Kidney (tissue), 13 donors: ENCODE measurements at regions not wholly inside any gene's neighbourhood (a gene's known extent, or its start where the extent isn't known, plus 50 kb on each side); places are given as distances from the start of the nearest gene placed in this dataset.

Experiments used
- DNase-seq, 5 donors: peaks; one replicate each; pipeline ENCODE4 v3.0.0-alpha.2; 2013 to 2020
- FAIRE-seq: peaks from 2 replicates; lab custom pipeline; 2012; peaks lifted over from hg19 to GRCh38; lab: Jason Lieb, UNC
- H3K27ac ChIP-seq, 2 donors: one replicate each; pipeline ENCODE4 v1.7.0; 2013; ENCODE audit warnings: low read depth in 2 of 2, low read length in 2 of 2, inconsistent platforms in 1 of 2
- H3K27me3 ChIP-seq: one replicate; pipeline ENCODE4 v1.7.1; 2013; ENCODE audit warnings: low read length, inconsistent platforms; ENCODE audit not compliant: control insufficient read depth, insufficient read depth
- H3K36me3 ChIP-seq, 3 donors: one replicate each; pipeline versions ENCODE4 v1.7.0 to v1.7.1; 2013; ENCODE audit warnings: low read length in 3 of 3, control low read depth in 1 of 3, inconsistent platforms in 1 of 3; ENCODE audit not compliant: insufficient read depth in 3 of 3, control insufficient read depth in 2 of 3
- H3K4me1 ChIP-seq, 3 donors: one replicate each; pipeline versions ENCODE4 v1.7.0 to v1.7.1; 2013; ENCODE audit warnings: low read length in 3 of 3, inconsistent platforms in 1 of 3, low read depth in 1 of 3; ENCODE audit not compliant: control insufficient read depth in 2 of 3, insufficient read depth in 2 of 3
- H3K4me3 ChIP-seq, 3 donors: one replicate each; pipeline versions ENCODE4 v1.7.0 to v1.8.1; 2013; ENCODE audit warnings: low read length in 3 of 3, control low read depth in 1 of 3, inconsistent platforms in 1 of 3
- H3K9ac ChIP-seq, 3 donors: one replicate each; pipeline versions ENCODE4 v1.7.0 to v1.7.1; 2013; ENCODE audit warnings: low read length in 3 of 3, control low read depth in 1 of 3, inconsistent platforms in 1 of 3
- H3K9me3 ChIP-seq, 3 donors: one replicate each; pipeline versions ENCODE4 v1.7.0 to v1.7.1; 2013; ENCODE audit warnings: low read length in 3 of 3, control low read depth in 1 of 3, inconsistent platforms in 1 of 3; ENCODE audit not compliant: control insufficient read depth in 2 of 3, insufficient read depth in 1 of 3
- intact Hi-C: fragments of 100-400 bp; cut with DNase I; formaldehyde crosslinking; loops from one replicate; pipeline ENCODE4 v1.11.1; 2022
- TF ChIP-seq, protein P1 (sequence below): IDR thresholded peaks from 3 replicates; pipeline ENCODE4 v1.5.1; 2012; ENCODE audit warnings: mild to moderate bottlenecking, moderate library complexity, borderline replicate concordance; ENCODE audit not compliant: insufficient read depth; ENCODE audit errors: extremely low read depth
- donor health status: control.
- donor health status: control.
- donor health status: control.
- donor health status: control.
- donor health status: control.
- donor health status: DM: yes; HTN: yes; CAD: no.
- donor health status: Normal renal cell carcinoma (clear cell type).

DNA sequence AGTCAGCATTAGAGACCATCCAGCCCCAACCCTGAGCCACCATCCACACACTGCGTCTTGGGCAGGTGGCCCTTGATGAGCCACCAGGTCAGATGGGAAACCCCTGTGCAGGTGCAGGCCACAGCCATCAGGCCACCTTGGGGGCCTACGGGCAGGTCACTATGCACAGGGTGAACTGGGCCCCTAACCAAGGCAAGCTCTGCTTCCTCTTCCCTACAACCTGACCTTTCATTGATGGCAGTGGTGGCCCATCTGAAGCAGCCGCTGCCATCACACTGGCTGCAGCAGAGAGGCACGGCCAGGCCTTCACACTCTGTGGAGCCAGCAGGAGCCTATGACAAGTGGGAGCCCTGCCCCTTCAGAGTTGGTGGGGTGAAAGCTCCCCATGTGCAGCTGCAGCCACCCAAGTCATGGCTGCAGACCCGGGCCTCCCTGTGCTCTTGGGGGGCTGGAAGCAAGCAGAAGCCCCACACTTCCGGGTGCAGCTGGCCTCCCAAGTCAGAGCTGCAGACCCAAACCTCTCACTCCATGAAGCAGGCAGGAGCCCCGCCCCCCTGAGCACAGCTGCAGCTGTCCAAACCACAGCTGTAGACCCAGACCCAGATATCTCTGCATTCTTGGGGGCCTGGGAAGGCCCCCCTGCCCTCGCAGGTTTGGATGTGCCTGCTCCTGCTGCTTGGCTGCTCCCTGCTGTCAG is 681.5 kb downstream of the MATN1 start:
- peak in 1 of 5 donors; percentile 16 for DNase-seq

DNA sequence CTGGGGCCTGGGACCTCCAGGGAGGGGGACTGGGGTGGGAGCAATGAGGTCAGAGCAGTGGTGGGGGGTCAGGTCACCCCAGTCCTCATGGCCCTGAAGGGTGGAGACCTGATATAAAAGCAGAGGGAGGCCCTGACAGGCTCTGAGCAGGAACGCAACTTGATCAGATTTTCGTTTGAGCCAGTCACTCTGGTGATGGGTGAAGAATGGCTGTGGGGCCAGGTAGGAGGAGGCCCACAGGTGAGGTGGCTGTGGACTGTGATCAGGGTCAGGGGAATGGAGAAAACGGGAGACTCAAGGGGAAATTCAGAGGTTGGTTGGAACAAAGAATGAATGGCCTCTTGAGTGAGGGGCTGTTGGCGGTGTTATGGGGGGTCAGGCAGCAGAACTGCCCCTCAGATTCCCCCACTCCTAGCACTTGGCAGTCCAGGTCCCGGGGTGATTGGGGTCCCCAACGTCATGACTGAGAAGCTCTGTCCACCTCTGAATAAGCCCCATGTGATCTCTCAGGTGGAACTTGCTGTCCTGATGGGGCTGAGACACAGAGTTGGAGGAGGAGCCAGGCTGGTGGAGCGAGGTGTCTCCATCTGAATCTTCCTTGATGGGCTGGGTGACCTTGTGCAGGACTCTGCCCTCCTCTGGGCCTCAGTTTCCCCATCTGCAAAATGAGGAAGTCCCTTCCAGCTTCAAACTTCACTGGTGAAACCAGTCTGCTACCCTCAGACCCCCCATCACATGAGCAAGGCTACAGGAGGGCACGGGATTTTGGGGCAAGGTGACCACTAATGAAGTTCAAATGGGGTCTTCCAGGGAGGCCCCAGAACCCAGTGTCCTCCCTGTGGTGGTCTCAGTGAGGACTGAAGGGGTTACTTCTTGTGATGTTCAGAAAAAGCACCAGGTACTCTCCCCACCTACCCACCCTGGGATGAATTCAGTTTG is 683.0 kb downstream of the MATN1 start:
- Histone ChIP-seq H3K9me3 (no peaks in the 10 kb centered on the region), H3K4me3 (no peak overlapping the region), H3K4me1 (no peaks in the 10 kb centered on the region), H3K36me3 (no peaks in the 10 kb centered on the region), H3K9ac (no peak overlapping the region), H3K27ac (no peak overlapping the region), H3K27me3 (no peaks in the 10 kb centered on the region)
- DNase-seq (peak in 1 of 5 donors; percentile 23), FAIRE-seq (no peak)
- intact Hi-C loops: no loop called here
- TF ChIP-seq, protein P1, sequence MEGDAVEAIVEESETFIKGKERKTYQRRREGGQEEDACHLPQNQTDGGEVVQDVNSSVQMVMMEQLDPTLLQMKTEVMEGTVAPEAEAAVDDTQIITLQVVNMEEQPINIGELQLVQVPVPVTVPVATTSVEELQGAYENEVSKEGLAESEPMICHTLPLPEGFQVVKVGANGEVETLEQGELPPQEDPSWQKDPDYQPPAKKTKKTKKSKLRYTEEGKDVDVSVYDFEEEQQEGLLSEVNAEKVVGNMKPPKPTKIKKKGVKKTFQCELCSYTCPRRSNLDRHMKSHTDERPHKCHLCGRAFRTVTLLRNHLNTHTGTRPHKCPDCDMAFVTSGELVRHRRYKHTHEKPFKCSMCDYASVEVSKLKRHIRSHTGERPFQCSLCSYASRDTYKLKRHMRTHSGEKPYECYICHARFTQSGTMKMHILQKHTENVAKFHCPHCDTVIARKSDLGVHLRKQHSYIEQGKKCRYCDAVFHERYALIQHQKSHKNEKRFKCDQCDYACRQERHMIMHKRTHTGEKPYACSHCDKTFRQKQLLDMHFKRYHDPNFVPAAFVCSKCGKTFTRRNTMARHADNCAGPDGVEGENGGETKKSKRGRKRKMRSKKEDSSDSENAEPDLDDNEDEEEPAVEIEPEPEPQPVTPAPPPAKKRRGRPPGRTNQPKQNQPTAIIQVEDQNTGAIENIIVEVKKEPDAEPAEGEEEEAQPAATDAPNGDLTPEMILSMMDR: no peak

More for the DNA sequence above, 681.5 kb downstream of the MATN1 start:
- no peaks in the 10 kb centered on the region for H3K9me3 ChIP-seq
- intact Hi-C loops: no loop called here
- FAIRE-seq: no peak
- TF ChIP-seq, protein P1: no peak
- no peak overlapping the region for H3K9ac ChIP-seq
- H3K4me3 ChIP-seq: no peak overlapping the region
- H3K36me3 ChIP-seq: no peaks in the 10 kb centered on the region
- no peak overlapping the region for H3K27ac ChIP-seq
- no peaks in the 10 kb centered on the region for H3K4me1 ChIP-seq
- no peaks in the 10 kb centered on the region for H3K27me3 ChIP-seq

DNA sequence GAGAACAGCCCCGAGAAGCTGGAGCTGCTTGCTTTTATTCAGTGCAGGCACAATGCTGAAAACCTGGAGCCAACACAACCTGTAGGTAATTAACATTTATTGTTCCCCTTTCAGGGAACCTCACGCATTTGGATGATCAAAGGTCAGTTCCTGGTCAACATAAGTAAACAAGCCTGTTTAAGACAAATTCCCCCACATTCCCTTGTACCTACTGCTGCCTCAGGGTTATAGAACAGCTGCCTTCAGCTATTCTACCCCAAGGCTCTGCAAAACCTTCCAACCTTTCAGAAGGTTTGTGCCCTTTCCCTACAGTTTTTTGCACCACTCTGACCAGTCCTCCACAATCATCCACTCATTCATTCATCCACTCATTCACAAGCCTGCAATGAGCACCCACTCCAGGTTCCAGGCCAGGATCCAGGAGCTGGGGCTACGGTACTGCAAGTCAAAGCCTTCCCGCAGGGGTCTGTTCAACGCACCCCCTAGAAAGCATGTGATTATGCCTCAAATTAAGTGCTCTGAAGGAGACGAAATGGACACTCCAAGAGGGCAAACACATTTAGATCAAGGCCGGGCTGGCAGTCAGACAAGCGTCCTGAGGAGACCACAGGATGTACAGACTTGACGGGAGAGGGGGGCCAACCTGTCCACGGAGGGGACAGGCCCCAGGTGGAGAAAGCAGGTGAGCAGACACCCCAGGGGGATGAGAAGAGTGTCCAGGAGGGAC is 683.9 kb downstream of the MATN1 start:
- no peaks in the 10 kb centered on the region for H3K27me3 ChIP-seq
- no peak overlapping the region for H3K27ac ChIP-seq
- FAIRE-seq (no peak), DNase-seq (peak in 1 of 5 donors; percentile 9)
- H3K4me1 ChIP-seq: no peaks in the 10 kb centered on the region
- H3K4me3 ChIP-seq: no peak overlapping the region
- no peaks in the 10 kb centered on the region for H3K9me3 ChIP-seq
- intact Hi-C loops: no loop called here
- H3K9ac ChIP-seq: no peak overlapping the region
- no peaks in the 10 kb centered on the region for H3K36me3 ChIP-seq
- TF ChIP-seq, protein P1: no peak
